Common myeloid progenitor, CD34-positive (primary cell): ENCODE measurements at regions not wholly inside any gene's neighbourhood (a gene's known extent, or its start where the extent isn't known, plus 50 kb on each side); places are given as distances from the start of the nearest gene placed in this dataset.

Experiments
- CTCF ChIA-PET: fragments of 350-600 bp; sonication (Branson Sonifier 250); formaldehyde crosslinking; loops from one replicate; lab custom pipeline; 2021; ENCODE audit warnings: antibody characterized with exemption; lab: Charles Lee
- POLR2A ChIA-PET: fragments of 350-600 bp; sonication (Branson Sonifier 250); formaldehyde crosslinking; loops from one replicate; lab custom pipeline; 2021; ENCODE audit warnings: antibody characterized with exemption; lab: Charles Lee
- DNase-seq, 3 donors: peaks; one replicate each; pipeline versions ENCODE4 v3.0.0 to v3.0.0-alpha.2; 2013
- H3K27ac ChIP-seq, 2 experiments: 1 replicate in 1 of 2; 2 replicates in 1 of 2; pipeline ENCODE4 v1.7.0; 2013; ENCODE audit warnings: inconsistent platforms in 2 of 2, low read length in 2 of 2, mild to moderate bottlenecking in 2 of 2, low read depth in 1 of 2, moderate library complexity in 1 of 2; ENCODE audit not compliant: severe bottlenecking in 2 of 2, insufficient read depth in 1 of 2, poor library complexity in 1 of 2
- H3K27me3 ChIP-seq, 5 experiments: replicated peaks in 2 of 5; 1 replicate in 3 of 5; 2 replicates in 2 of 5; pipeline versions ENCODE4 v1.6.1 to v1.7.0; 2013; ENCODE audit warnings: low read length in 4 of 5, mild to moderate bottlenecking in 2 of 5, moderate library complexity in 2 of 5, inconsistent platforms in 1 of 5; ENCODE audit not compliant: insufficient read depth in 5 of 5, control insufficient read depth in 4 of 5
- H3K36me3 ChIP-seq, 4 experiments: 1 replicate in 2 of 4; 2 replicates in 2 of 4; pipeline versions ENCODE4 v1.6.1 to v1.7.0; 2013; ENCODE audit warnings: low read length in 3 of 4, control low read depth in 1 of 4, mild to moderate bottlenecking in 1 of 4; ENCODE audit not compliant: control insufficient read depth in 4 of 4, insufficient read depth in 4 of 4
- H3K4me1 ChIP-seq, 4 experiments: 1 replicate in 3 of 4; 2 replicates in 1 of 4; pipeline versions ENCODE4 v1.6.1 to v1.7.1; 2013; ENCODE audit warnings: low read length in 3 of 4, mild to moderate bottlenecking in 3 of 4, control low read depth in 1 of 4, inconsistent platforms in 1 of 4, moderate library complexity in 1 of 4; ENCODE audit not compliant: control insufficient read depth in 4 of 4, insufficient read depth in 4 of 4; ENCODE audit errors: control extremely low read depth in 1 of 4
- H3K4me3 ChIP-seq, 7 experiments: 1 replicate in 4 of 7; 2 replicates in 3 of 7; pipeline versions ENCODE4 v1.5.1 to v1.7.0; 2013; ENCODE audit warnings: mild to moderate bottlenecking in 7 of 7, low read length in 6 of 7, moderate library complexity in 6 of 7, inconsistent platforms in 2 of 7, low read depth in 2 of 7, control low read depth in 1 of 7; ENCODE audit not compliant: insufficient read depth in 4 of 7, control insufficient read depth in 1 of 7; ENCODE audit errors: extremely low read depth in 1 of 7
- H3K9me3 ChIP-seq, 5 experiments: 1 replicate in 4 of 5; 2 replicates in 1 of 5; pipeline versions ENCODE4 v1.6.1 to v1.7.1; 2013; ENCODE audit warnings: low read length in 4 of 5, mild to moderate bottlenecking in 2 of 5, inconsistent platforms in 1 of 5, low read depth in 1 of 5, moderate library complexity in 1 of 5; ENCODE audit not compliant: control insufficient read depth in 4 of 5, insufficient read depth in 2 of 5; ENCODE audit errors: control extremely low read depth in 1 of 5
- WGBS: methylation state at CpG from one replicate; pipeline ENCODE4 v1.1.5; 2013; ENCODE audit not compliant: insufficient coverage; 5-methylcytosine and 5-hydroxymethylcytosine counted together

GRCh38 chr6:163839296-163839695 lies 424.8 kb downstream of the QKI start:
- ChIA-PET POLR2A (no interaction called here), CTCF (no interaction called here)
- H3K27ac ChIP-seq, result no peak overlapping the region
- no peaks in the 10 kb centered on the region for H3K36me3 ChIP-seq
- peaks cover 0 to 73% (median 16%) of the 10 kb centered on the region in 5 experiments for H3K27me3 ChIP-seq
- DNase-seq, result no peak
- peaks cover 0 to 8% (median 0%) of the 10 kb centered on the region in 5 experiments for H3K9me3 ChIP-seq
- H3K4me1 ChIP-seq, result no peaks in the 10 kb centered on the region
- WGBS, result 99% methylated on average over 5 of the region's 5 CpGs
- H3K4me3 ChIP-seq, result no peak overlapping the region

- no peak overlapping the region for H3K4me3 ChIP-seq
- H3K27me3 ChIP-seq, result peaks cover 0 to 79% (median 13%) of the 10 kb centered on the region in 5 experiments
- no peaks in the 10 kb centered on the region for H3K36me3 ChIP-seq
- H3K9me3 ChIP-seq, result peaks cover 0 to 8% (median 0%) of the 10 kb centered on the region in 5 experiments
- 27% methylated on average over 13 of the region's 17 CpGs for WGBS
- DNase-seq, result no peak
- CTCF ChIA-PET, result no interaction called here
- H3K27ac ChIP-seq, result no peak overlapping the region
- POLR2A ChIA-PET, result no interaction called here
- no peaks in the 10 kb centered on the region for H3K4me1 ChIP-seq
These were observed 423.3 kb downstream of the QKI start for GRCh38 chr6:163837691-163838431.

- Histone ChIP-seq H3K27ac (no peak overlapping the region), H3K27me3 (peaks cover 0 to 82% (median 16%) of the 10 kb centered on the region in 5 experiments), H3K36me3 (no peaks in the 10 kb centered on the region), H3K4me1 (no peaks in the 10 kb centered on the region), H3K4me3 (no peak overlapping the region), H3K9me3 (peaks cover 0 to 8% (median 0%) of the 10 kb centered on the region in 5 experiments)
- DNase-seq, result no peak
- CTCF ChIA-PET, result no interaction called here
- 89% methylated on average over 3 of the region's 8 CpGs for WGBS
- POLR2A ChIA-PET, result no interaction called here
These were observed 422.6 kb downstream of the QKI start for GRCh38 chr6:163836876-163837690.

DNA sequence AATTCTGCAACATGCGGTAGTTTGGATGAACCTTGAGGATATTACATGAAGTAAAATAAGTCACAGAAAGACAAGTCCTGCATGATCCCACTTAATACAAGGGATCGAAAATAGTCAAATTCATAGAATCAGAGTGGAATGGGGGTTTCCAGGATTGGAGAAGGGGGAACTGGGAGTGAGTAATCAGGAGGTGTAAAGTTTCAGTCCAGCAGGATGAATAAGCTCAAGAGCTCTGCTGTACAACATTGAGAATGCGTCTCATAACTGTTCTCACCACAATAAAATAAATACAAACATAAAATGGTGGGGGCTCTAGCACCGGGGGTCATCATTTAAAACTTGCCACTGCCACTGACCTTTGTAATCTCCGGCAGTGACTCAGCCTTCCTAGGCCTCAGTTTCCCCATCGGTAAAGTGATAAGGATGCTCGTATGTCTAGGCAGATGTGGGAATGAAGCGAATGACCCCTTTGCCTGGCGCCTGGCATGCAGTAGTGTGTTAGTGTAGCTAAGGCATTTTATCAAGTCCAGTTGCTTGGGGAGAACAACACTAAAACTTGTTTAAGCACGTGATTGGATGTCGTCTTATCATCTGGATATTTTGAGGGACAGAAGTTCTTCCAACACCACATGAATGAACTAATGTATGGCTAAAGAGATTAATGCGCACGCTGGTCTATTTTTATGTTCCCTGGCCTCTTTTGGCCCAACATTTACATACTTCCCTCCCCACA lies 421.1 kb downstream of the QKI start:
- Histone ChIP-seq H3K4me1 (no peaks in the 10 kb centered on the region), H3K27ac (no peak overlapping the region)
- WGBS, result 99% methylated on average over 11 of the region's 13 CpGs

DNA sequence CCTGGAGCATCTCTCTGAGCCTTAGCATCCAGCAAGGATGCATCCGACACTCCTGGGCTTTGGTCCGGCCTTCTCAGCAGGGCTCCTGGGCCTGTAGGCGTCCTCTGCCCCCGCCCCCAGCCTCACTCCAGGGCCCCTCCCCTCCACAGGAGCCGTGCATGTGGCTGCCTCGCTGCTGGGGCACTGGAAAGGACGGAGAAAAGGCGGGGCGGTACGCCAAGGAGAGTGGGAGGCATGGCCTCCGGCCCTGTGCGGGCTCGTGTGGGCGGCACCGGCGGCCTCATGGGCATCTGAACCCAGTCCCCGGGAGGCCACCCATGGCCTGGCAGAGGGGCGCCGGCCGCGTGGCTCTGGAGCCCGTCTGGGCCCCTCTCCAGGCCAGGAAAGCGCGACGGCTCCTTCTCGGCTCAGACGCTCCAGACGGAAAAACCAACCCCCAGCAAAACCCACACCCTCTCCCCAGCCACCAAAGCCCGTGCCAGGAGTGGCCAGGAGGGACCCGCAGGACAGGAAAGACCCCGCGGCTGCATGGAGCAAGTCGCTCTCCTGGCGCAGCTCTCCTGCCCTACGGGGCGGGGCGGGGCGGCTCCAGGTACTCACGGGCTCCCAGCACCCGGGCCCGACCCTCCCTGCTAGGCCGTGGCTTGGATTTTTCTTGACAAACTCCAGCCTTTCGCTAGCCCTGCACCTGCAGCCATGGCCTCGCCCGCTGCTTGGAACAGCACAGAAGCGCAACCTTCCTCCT lies 419.9 kb downstream of the QKI start:
- Histone ChIP-seq H3K27ac (no peak overlapping the region), H3K27me3 (peaks cover 0 to 85% (median 23%) of the 10 kb centered on the region in 5 experiments), H3K9me3 (peaks cover 0 to 7% (median 0%) of the 10 kb centered on the region in 5 experiments), H3K4me1 (no peaks in the 10 kb centered on the region), H3K36me3 (no peaks in the 10 kb centered on the region), H3K4me3 (no peak overlapping the region)
- no peak for DNase-seq
- 83% methylated on average over 42 of the region's 46 CpGs for WGBS
- CTCF ChIA-PET, result no interaction called here
- POLR2A ChIA-PET, result no interaction called here

More for the DNA sequence above, 421.1 kb downstream of the QKI start:
- POLR2A ChIA-PET, result no interaction called here
- CTCF ChIA-PET, result no interaction called here
- Histone ChIP-seq H3K36me3 (no peaks in the 10 kb centered on the region), H3K27me3 (peaks cover 0 to 89% (median 23%) of the 10 kb centered on the region in 5 experiments), H3K9me3 (peaks cover 0 to 7% (median 0%) of the 10 kb centered on the region in 5 experiments), H3K4me3 (no peak overlapping the region)
- no peak for DNase-seq

GRCh38 chr6:163831736-163832135 lies 417.2 kb downstream of the QKI start:
- H3K9me3 ChIP-seq, result peaks cover 0 to 7% (median 0%) of the 10 kb centered on the region in 5 experiments
- no peaks in the 10 kb centered on the region for H3K36me3 ChIP-seq
- ChIA-PET POLR2A (no interaction called here), CTCF (no interaction called here)
- no peak overlapping the region for H3K27ac ChIP-seq
- H3K27me3 ChIP-seq, result peaks cover 0 to 87% (median 18%) of the 10 kb centered on the region in 5 experiments
- DNase-seq, result no peak
- H3K4me3 ChIP-seq, result no peak overlapping the region
- H3K4me1 ChIP-seq, result no peaks in the 10 kb centered on the region
- no CpG with 5 or more reads among the region's 2 CpGs for WGBS
